ENCODE measurements at regions not wholly inside any gene's neighbourhood (a gene's known extent, or its start where the extent isn't known, plus 50 kb on each side); places are given as distances from the start of the nearest gene placed in this dataset.

DNA sequence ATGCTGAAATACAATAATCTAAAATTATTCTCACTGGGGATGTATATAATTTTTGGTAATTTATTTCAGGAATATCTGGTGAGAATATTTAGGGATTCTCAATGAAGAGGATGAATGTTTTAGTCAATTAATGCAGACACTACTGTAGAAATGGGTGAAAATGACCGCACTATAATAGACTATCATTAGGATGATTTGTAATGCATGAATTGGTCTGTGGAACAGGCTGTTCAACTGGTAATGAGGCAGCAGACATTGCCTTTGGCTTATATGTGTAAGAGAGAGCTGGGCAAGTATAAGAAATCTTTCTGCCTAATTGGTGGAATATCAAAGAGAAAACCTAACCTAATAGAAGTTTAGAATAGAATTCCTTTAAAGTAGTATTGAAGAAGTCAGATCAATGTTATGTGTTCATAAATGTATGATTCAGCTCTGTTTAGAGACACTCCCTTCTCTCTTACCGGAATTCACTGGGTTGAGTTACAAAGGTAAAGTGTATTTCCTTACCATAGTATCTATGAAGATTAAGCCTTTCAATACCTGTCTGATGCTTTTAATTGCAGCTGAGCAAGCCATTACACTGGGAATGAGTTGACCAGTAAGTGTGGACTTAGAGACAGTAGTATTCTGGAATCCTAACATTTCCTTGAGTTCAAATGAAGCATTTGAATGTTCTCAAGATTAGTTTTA is 274.5 kb downstream of the S1PR1 start:
- H3K27me3 Mint-ChIP-seq = peaks cover 22% of the 10 kb centered on the region
- no peaks in the 10 kb centered on the region for H3K36me3 Mint-ChIP-seq (ENCODE audit: insufficient read depth)
- DNase-seq (ENCODE audit: low spot score in 2 of 2) = no peak
- H3K9me3 Mint-ChIP-seq = peaks cover under 1% of the 10 kb centered on the region
- no peaks in the 10 kb centered on the region for H3K4me1 Mint-ChIP-seq
- ATAC-seq (replicated peaks; ENCODE audit: extremely low read depth, poor library complexity, severe bottlenecking) = no peak
- H3K4me3 Mint-ChIP-seq = no peak overlapping the region
- no peak overlapping the region for H3K27ac Mint-ChIP-seq (ENCODE audit: low read depth)

DNA sequence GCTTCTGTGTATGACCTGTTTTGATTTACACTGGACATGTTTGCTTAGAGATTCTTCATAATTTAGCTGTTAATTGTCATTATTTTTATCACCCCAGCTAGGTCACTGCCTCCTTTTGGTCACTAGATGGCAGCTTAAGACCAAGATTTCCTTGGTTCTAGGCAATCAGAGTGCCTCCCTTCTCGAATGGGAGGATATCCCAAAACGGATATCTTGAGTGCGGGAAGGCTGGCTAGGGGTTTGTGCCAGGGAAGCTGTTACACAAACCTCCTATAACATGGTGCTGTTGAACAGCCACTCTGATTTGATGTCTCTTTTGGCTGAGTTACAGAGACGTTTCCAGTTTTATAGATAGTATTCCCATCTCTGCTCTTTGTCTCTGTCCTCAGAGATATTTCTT is 283.5 kb downstream of the S1PR1 start:
- ATAC-seq (replicated peaks; ENCODE audit: extremely low read depth, poor library complexity, severe bottlenecking) (peak; percentile 36), DNase-seq (ENCODE audit: low spot score in 2 of 2) (no peak)
- Mint-ChIP-seq H3K27ac (ENCODE audit: low read depth) (no peak overlapping the region), H3K4me3 (no peak overlapping the region), H3K4me1 (peaks cover 6% of the 10 kb centered on the region), H3K27me3 (peaks cover 48% of the 10 kb centered on the region), H3K36me3 (ENCODE audit: insufficient read depth) (peaks cover 3% of the 10 kb centered on the region), H3K9me3 (peaks cover 5% of the 10 kb centered on the region)

DNA sequence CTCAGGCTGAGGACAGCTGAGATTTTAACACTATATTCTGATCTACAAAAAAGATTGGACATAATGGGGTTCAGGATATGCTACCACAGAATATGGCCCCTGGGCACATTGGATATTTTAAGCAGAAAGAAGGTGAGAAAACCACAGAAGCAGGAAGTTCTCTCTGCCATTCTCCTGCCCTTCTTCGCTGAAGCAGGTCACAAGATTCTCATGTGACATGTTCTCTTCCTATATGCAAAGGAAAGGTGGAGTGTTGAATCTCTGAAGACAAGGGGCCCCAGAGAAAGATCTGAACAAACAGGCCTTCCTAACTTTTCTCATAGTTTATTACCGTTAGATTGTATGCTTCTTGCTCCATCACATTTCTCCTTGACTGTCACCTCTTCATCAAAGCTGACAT is 285.7 kb downstream of the S1PR1 start:
- H3K36me3 Mint-ChIP-seq (ENCODE audit: insufficient read depth) = peaks cover 3% of the 10 kb centered on the region
- no peaks in the 10 kb centered on the region for H3K9me3 Mint-ChIP-seq
- ATAC-seq (replicated peaks; ENCODE audit: extremely low read depth, poor library complexity, severe bottlenecking) (no peak), DNase-seq (ENCODE audit: low spot score in 2 of 2) (no peak)
- peaks cover 48% of the 10 kb centered on the region for H3K27me3 Mint-ChIP-seq
- H3K4me1 Mint-ChIP-seq = peaks cover 6% of the 10 kb centered on the region
- no peak overlapping the region for H3K4me3 Mint-ChIP-seq
- no peak overlapping the region for H3K27ac Mint-ChIP-seq (ENCODE audit: low read depth)

DNA sequence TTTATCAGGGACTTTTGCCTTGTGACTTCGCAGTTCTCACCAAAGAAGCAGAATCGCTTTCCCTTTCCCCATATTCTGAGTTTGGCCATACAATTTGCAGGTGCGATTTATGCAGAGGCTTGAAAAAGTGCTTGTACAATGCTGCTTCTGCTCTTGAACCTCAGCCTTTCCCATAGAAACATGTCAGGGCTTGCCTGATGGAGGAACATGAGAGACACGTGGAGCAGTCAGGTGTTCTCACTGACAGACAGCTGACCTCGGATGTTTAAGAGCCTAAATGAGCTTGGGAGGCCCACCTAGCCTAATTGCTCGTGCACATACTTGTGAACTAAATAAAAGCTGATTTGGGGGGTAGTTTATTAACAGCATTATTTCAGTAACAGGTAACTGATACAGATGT is 290.0 kb downstream of the S1PR1 start:
- H3K4me3 Mint-ChIP-seq = no peak overlapping the region
- no peaks in the 10 kb centered on the region for H3K36me3 Mint-ChIP-seq (ENCODE audit: insufficient read depth)
- DNase-seq (ENCODE audit: low spot score in 2 of 2) (no peak), ATAC-seq (replicated peaks; ENCODE audit: extremely low read depth, poor library complexity, severe bottlenecking) (no peak)
- H3K4me1 Mint-ChIP-seq = peaks cover 6% of the 10 kb centered on the region
- H3K9me3 Mint-ChIP-seq = no peaks in the 10 kb centered on the region
- no peak overlapping the region for H3K27ac Mint-ChIP-seq (ENCODE audit: low read depth)
- peaks cover 50% of the 10 kb centered on the region for H3K27me3 Mint-ChIP-seq

DNA sequence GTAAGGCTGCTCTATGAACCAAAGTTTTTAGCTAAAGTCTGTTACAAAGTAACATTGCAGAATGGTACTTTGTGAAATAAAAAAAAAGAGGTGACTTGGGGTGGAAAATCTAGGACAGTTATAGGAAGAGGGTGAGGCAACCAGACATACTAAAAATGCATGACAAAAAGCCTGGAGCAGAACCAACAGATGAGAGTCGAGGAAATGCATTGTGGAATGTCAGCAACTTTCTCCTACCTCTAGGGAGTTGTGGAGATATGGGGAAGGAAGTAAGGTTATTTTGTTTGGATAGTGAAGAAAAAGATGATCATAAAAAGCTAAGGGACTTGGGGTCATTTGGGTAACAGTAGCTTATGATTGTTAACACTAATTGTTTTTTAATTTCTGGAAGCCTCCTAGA is 295.6 kb downstream of the S1PR1 start:
- Mint-ChIP-seq H3K9me3 (no peaks in the 10 kb centered on the region), H3K4me3 (no peak overlapping the region), H3K27ac (ENCODE audit: low read depth) (no peak overlapping the region), H3K27me3 (peaks cover 50% of the 10 kb centered on the region), H3K36me3 (ENCODE audit: insufficient read depth) (no peaks in the 10 kb centered on the region), H3K4me1 (no peaks in the 10 kb centered on the region)
- ATAC-seq (replicated peaks; ENCODE audit: extremely low read depth, poor library complexity, severe bottlenecking) (no peak), DNase-seq (ENCODE audit: low spot score in 2 of 2) (no peak)

DNA sequence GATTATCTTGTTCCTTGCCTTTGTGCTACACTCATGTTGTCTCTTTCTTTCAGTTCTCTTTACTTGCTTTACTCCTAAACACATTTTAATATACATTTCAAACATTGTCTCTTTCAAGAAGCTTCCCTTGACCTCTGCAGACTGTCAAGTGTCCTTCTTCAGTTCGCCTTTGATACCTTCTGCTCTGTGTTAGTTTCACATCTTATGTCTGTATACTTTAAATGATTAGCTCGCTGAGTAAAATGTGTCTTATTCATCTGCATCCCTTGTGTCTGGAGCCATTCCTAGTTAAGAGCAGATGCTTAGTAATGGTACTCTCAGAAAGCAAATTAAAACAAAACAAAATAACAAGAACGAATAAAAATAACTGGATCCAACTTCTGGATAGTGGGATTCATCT is 303.3 kb downstream of the S1PR1 start:
- DNase-seq (ENCODE audit: low spot score in 2 of 2) (no peak), ATAC-seq (replicated peaks; ENCODE audit: extremely low read depth, poor library complexity, severe bottlenecking) (no peak)
- no peaks in the 10 kb centered on the region for H3K36me3 Mint-ChIP-seq (ENCODE audit: insufficient read depth)
- H3K4me3 Mint-ChIP-seq = no peak overlapping the region
- no peaks in the 10 kb centered on the region for H3K4me1 Mint-ChIP-seq
- no peaks in the 10 kb centered on the region for H3K9me3 Mint-ChIP-seq
- no peak overlapping the region for H3K27ac Mint-ChIP-seq (ENCODE audit: low read depth)
- H3K27me3 Mint-ChIP-seq = peaks cover 50% of the 10 kb centered on the region

DNA sequence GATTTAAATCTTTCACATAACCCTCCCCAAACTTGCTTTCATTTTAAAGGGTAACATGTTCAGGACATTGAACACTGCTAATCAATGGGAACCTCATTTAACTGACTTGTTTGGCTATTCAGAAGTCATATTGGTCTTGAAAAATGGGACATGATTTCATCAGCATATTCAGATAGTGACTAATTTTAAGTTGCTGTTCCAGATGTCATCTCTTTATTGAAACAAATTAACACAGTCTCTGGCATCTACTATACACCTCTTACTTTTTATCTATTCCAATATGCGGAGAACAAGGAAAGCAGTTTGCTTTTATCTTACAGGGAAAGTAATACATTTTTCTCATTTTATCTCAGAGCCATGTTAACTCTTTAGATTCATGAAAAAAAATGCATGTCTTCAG is 310.1 kb downstream of the S1PR1 start:
- Mint-ChIP-seq H3K4me1 (no peaks in the 10 kb centered on the region), H3K27ac (ENCODE audit: low read depth) (no peak overlapping the region), H3K36me3 (ENCODE audit: insufficient read depth) (no peaks in the 10 kb centered on the region), H3K27me3 (peaks cover 16% of the 10 kb centered on the region), H3K9me3 (no peaks in the 10 kb centered on the region), H3K4me3 (no peak overlapping the region)
- ATAC-seq (replicated peaks; ENCODE audit: extremely low read depth, poor library complexity, severe bottlenecking) = no peak
- no peak for DNase-seq (ENCODE audit: low spot score in 2 of 2)

DNA sequence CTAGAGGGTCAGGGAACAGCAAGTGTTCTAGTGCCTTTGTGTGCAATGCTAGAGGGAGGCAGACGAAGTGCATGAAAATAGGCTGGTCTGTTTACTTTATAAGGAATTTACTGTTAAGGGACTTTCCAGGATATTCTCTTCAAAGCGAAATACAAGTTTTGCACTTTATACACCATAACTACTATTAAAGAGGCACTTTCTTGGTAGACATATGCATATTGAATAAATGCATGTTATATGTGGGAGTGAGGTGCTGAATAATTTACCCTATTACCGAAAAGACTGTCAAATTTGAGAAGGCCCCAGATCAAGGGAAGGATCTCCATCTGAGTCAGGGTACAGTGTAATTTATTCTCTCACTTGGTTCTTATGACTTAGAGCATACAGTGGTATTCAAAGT is 310.5 kb downstream of the S1PR1 start:
- H3K9me3 Mint-ChIP-seq = no peaks in the 10 kb centered on the region
- H3K36me3 Mint-ChIP-seq (ENCODE audit: insufficient read depth) = no peaks in the 10 kb centered on the region
- H3K27me3 Mint-ChIP-seq = peaks cover 16% of the 10 kb centered on the region
- no peak for DNase-seq (ENCODE audit: low spot score in 2 of 2)
- H3K4me1 Mint-ChIP-seq = no peaks in the 10 kb centered on the region
- no peak overlapping the region for H3K27ac Mint-ChIP-seq (ENCODE audit: low read depth)
- H3K4me3 Mint-ChIP-seq = no peak overlapping the region
- ATAC-seq (replicated peaks; ENCODE audit: extremely low read depth, poor library complexity, severe bottlenecking) = no peak

DNA sequence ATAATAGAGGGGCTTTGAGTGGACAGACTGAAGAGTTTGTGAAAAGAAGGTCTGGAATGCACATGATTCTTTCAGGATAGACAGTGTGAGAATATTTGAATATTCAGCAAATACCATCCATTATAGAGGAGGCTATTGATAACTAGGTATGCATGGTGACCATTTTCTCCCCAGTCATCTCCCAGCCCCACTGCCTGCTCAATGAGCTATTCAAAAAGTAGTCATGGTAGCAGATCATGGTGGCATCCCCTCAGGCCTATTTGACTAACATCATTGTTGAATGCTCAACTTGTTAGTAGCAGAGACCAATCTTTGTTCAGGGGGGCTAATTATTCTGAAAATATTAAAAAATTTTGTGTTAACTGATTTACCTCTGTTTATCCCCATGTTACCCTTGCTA is 311.6 kb downstream of the S1PR1 start:
- DNase-seq (ENCODE audit: low spot score in 2 of 2) (no peak), ATAC-seq (replicated peaks; ENCODE audit: extremely low read depth, poor library complexity, severe bottlenecking) (no peak)
- Mint-ChIP-seq H3K4me3 (no peak overlapping the region), H3K27ac (ENCODE audit: low read depth) (no peak overlapping the region), H3K36me3 (ENCODE audit: insufficient read depth) (no peaks in the 10 kb centered on the region), H3K4me1 (no peaks in the 10 kb centered on the region), H3K9me3 (no peaks in the 10 kb centered on the region), H3K27me3 (peaks cover 6% of the 10 kb centered on the region)

DNA sequence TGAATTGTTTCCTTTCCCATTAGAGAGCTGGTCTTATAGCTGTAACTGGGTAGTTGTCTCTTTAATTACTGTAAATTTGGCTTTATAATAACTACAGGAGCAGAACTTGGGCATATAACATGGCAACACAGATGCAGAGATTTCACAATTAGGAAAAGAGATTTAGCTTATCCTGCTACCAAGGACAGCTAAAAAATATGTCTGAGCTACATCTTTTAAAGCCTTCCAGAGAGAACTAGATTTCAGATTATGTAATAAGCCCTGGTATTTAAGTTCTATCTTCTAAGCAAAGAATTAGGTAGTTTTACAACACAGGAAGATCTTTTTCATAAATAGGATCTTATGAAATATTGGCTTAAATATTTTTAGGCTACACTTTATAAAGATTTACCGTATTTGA is 313.8 kb downstream of the S1PR1 start:
- H3K27ac Mint-ChIP-seq (ENCODE audit: low read depth) = no peak overlapping the region
- no peaks in the 10 kb centered on the region for H3K36me3 Mint-ChIP-seq (ENCODE audit: insufficient read depth)
- no peak for ATAC-seq (replicated peaks; ENCODE audit: extremely low read depth, poor library complexity, severe bottlenecking)
- no peak for DNase-seq (ENCODE audit: low spot score in 2 of 2)
- no peaks in the 10 kb centered on the region for H3K27me3 Mint-ChIP-seq
- no peaks in the 10 kb centered on the region for H3K9me3 Mint-ChIP-seq
- no peaks in the 10 kb centered on the region for H3K4me1 Mint-ChIP-seq
- H3K4me3 Mint-ChIP-seq = no peak overlapping the region

DNA sequence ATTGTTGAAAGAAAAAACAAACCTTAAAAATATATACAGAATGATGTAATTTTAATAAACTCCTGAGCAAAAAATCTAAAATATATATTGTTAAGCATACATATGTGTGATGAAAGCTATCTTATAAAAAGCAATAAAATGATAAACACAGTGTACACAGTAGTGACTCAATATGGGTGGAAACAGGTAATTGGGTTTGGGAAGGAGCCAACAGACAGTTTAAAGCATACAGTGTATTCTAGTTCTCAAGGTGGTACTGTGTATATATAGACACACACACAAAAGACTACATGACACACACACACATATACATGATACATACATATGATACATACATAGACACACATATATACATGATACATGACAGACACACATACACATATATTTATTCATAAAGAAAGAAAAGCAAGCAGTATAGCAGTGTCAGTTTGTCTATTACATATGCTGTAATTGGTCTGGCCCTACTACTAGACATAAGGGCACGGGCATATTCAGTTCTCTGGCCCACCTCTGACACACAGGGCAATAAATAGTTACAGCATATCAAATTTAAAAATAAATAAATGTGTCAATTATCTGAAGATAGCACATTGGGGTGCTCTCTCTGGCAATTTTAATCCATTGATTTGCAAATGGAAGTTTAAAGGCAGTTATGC is 330.2 kb downstream of the S1PR1 start:
- peaks cover 26% of the 10 kb centered on the region for H3K27me3 Mint-ChIP-seq
- H3K27ac Mint-ChIP-seq (ENCODE audit: low read depth) = no peak overlapping the region

DNA sequence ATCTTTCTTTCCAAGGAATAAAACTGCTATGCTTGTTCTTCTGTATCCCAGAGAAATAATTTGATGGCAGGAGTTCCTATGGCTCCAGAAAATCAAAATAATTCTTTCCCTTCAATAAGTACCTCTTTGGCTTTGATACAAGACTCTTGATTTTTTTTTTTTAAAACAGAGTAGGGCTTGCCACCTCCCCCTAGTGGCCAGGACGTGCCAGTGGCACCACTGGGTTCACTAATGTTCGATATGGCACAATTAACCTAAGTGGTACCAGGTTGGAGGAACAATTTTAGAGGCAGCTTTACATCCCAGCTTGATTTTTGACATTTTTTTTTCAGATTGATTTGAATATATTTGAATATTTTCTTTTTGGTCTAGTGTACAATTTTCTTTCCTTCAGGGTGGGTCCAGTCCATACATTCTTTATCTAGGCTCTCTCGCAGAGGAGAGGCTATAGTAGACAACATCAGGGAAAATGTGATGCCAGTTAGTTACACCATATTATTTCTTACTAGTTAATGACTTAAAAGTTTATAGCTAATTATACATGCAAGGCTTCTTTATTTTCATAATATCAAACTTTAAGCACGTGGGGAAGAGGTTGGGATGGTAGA is 330.9 kb downstream of the S1PR1 start:
- H3K27ac Mint-ChIP-seq (ENCODE audit: low read depth) = no peak overlapping the region
- no peak overlapping the region for H3K4me3 Mint-ChIP-seq
- no peaks in the 10 kb centered on the region for H3K4me1 Mint-ChIP-seq
- ATAC-seq (replicated peaks; ENCODE audit: extremely low read depth, poor library complexity, severe bottlenecking) (peak; percentile 76), DNase-seq (ENCODE audit: low spot score in 2 of 2) (peak; percentile 10 to 13)
- no peaks in the 10 kb centered on the region for H3K36me3 Mint-ChIP-seq (ENCODE audit: insufficient read depth)
- peaks cover 27% of the 10 kb centered on the region for H3K27me3 Mint-ChIP-seq
- no peaks in the 10 kb centered on the region for H3K9me3 Mint-ChIP-seq

More for the DNA sequence above, 330.2 kb downstream of the S1PR1 start:
- H3K4me1 Mint-ChIP-seq = no peaks in the 10 kb centered on the region
- no peaks in the 10 kb centered on the region for H3K36me3 Mint-ChIP-seq (ENCODE audit: insufficient read depth)
- DNase-seq (ENCODE audit: low spot score in 2 of 2) = no peak
- H3K4me3 Mint-ChIP-seq = no peak overlapping the region
- H3K9me3 Mint-ChIP-seq = no peaks in the 10 kb centered on the region
- ATAC-seq (replicated peaks; ENCODE audit: extremely low read depth, poor library complexity, severe bottlenecking) = no peak

DNA sequence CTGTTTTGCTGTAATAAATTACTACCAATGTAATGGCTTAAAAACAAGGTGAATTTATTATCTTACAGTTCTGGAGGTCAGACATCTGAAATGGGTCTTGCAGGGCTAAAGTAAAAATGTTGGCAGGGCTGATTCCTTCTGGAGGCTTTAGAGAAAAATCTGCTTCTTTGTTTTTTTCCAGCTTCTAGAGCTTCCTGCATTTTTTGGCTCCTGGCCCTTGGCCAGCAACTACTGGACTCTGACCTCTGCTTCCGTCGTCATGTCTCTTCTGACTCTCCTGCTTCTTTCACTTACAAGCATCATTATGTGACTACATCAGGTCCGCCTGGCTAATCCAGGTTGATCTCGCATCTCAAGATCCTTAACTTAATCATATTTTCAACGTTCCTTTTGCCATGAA is 350.9 kb downstream of the S1PR1 start:
- no peak for DNase-seq (ENCODE audit: low spot score in 2 of 2)
- H3K27ac Mint-ChIP-seq (ENCODE audit: low read depth) = no peak overlapping the region
- no peaks in the 10 kb centered on the region for H3K36me3 Mint-ChIP-seq (ENCODE audit: insufficient read depth)
- ATAC-seq (replicated peaks; ENCODE audit: extremely low read depth, poor library complexity, severe bottlenecking) = no peak
- peaks cover 58% of the 10 kb centered on the region for H3K27me3 Mint-ChIP-seq
- H3K9me3 Mint-ChIP-seq = no peaks in the 10 kb centered on the region
- H3K4me1 Mint-ChIP-seq = no peaks in the 10 kb centered on the region
- H3K4me3 Mint-ChIP-seq = no peak overlapping the region
